ENCODE measurements at regions not wholly inside any gene's neighbourhood (a gene's known extent, or its start where the extent isn't known, plus 50 kb on each side); places are given as distances from the start of the nearest gene placed in this dataset.
"Not testable (repeated sequence)": the region's sequence is repeated elsewhere in the genome, so short reads cannot be mapped to it uniquely, and the experiment has no call there.

- no peak overlapping the region for H3K27ac Mint-ChIP-seq
- Histone ChIP-seq H3K27me3 (ENCODE audit: insufficient read depth, low read length) (no peaks in the 10 kb centered on the region), H4K8ac (replicated peaks; ENCODE audit: insufficient read length, low read depth, low read length) (no peak overlapping the region), H4K91ac (ENCODE audit: insufficient read length, low read depth, low read length) (no peak overlapping the region), H3K9me3 (ENCODE audit: control insufficient read depth, low read depth, low read length) (no peaks in the 10 kb centered on the region), H3K9ac (ENCODE audit: extremely low read depth, insufficient read length, low read length) (no peak overlapping the region), H2BK15ac (ENCODE audit: low read depth, low read length) (no peak overlapping the region), H3K79me1 (ENCODE audit: insufficient read depth, low read depth, low read length, poor library complexity, severe bottlenecking) (no peaks in the 10 kb centered on the region), H3K4ac (ENCODE audit: low read depth, low read length) (no peak overlapping the region), H2AFZ (ENCODE audit: low read length) (no peak overlapping the region), H2BK20ac (ENCODE audit: low read depth, low read length, poor library complexity, severe bottlenecking) (no peak overlapping the region), H3K23ac (ENCODE audit: insufficient read length, low read depth, low read length) (no peak overlapping the region), H3K4me2 (ENCODE audit: insufficient read depth, insufficient read length, low read length) (no peak overlapping the region), H2AK5ac (ENCODE audit: insufficient read length, low read length) (no peak overlapping the region), H3T11ph (ENCODE audit: low read length) (no peak overlapping the region), H3K56ac (ENCODE audit: insufficient read length, low read depth, low read length) (no peak overlapping the region), H4K20me1 (ENCODE audit: control insufficient read depth, insufficient read depth, insufficient read length) (no peaks in the 10 kb centered on the region), H2BK120ac (ENCODE audit: low read depth, low read length, poor library complexity, severe bottlenecking) (no peak overlapping the region), H2BK5ac (ENCODE audit: insufficient read length, low read length) (no peak overlapping the region), H2BK12ac (ENCODE audit: insufficient read length, low read depth, low read length) (no peak overlapping the region), H3K14ac (ENCODE audit: insufficient read depth, low read length) (no peak overlapping the region), H3K27ac (ENCODE audit: insufficient read length, low read depth, low read length) (no peak overlapping the region), H3K79me2 (ENCODE audit: insufficient read depth, low read length) (no peaks in the 10 kb centered on the region), H4K5ac (ENCODE audit: insufficient read length, low read depth, low read length) (no peak overlapping the region), H3K23me2 (ENCODE audit: insufficient read length, low read depth, low read length, poor library complexity, severe bottlenecking) (no peaks in the 10 kb centered on the region), H3K4me1 (ENCODE audit: insufficient read depth, low read length) (no peaks in the 10 kb centered on the region), H3K18ac (ENCODE audit: insufficient read length, low read depth, low read length) (no peak overlapping the region)
- no peak for DNase-seq
- H3K4me1 Mint-ChIP-seq = no peaks in the 10 kb centered on the region
- H3K9me3 Mint-ChIP-seq = peaks cover 13 to 17% of the 10 kb centered on the region in 2 experiments; a peak in 2 of 5 replicates
- no peaks in the 10 kb centered on the region; a peak in 2 of 7 replicates for H3K36me3 Mint-ChIP-seq (ENCODE audit: insufficient read depth in 1 of 3, low read depth in 3 of 3)
- no peak overlapping the region for H3K4me3 Mint-ChIP-seq
- H3K27me3 Mint-ChIP-seq (ENCODE audit: low read depth) = no peaks in the 10 kb centered on the region
- no peak for TF ChIP-seq CTCF (conservative IDR thresholded peaks at IDR 0.05)
Observed at GRCh38 chr9:111736714-111737113, 58.0 kb downstream of the SHOC1 start.

- H3K14ac ChIP-seq (ENCODE audit: insufficient read depth, low read length); H2BK5ac ChIP-seq (ENCODE audit: insufficient read length, low read length); H2BK20ac ChIP-seq (ENCODE audit: low read depth, low read length, poor library complexity, severe bottlenecking); H4K91ac ChIP-seq (ENCODE audit: insufficient read length, low read depth, low read length); H4K8ac ChIP-seq (replicated peaks; ENCODE audit: insufficient read length, low read depth, low read length); H3T11ph ChIP-seq (ENCODE audit: low read length); H3K4me2 ChIP-seq (ENCODE audit: insufficient read depth, insufficient read length, low read length); H3K23me2 ChIP-seq (ENCODE audit: insufficient read length, low read depth, low read length, poor library complexity, severe bottlenecking); H2AFZ ChIP-seq (ENCODE audit: low read length); H3K27me3 ChIP-seq (ENCODE audit: insufficient read depth, low read length); DNase-seq; H3K27ac Mint-ChIP-seq; H2AK5ac ChIP-seq (ENCODE audit: insufficient read length, low read length); H3K4me1 ChIP-seq (ENCODE audit: insufficient read depth, low read length); H2BK15ac ChIP-seq (ENCODE audit: low read depth, low read length); H3K27me3 Mint-ChIP-seq (ENCODE audit: low read depth); H3K4me3 Mint-ChIP-seq; H3K56ac ChIP-seq (ENCODE audit: insufficient read length, low read depth, low read length); H3K18ac ChIP-seq (ENCODE audit: insufficient read length, low read depth, low read length); H3K27ac ChIP-seq (ENCODE audit: insufficient read length, low read depth, low read length); H3K23ac ChIP-seq (ENCODE audit: insufficient read length, low read depth, low read length); H3K36me3 Mint-ChIP-seq (ENCODE audit: insufficient read depth in 1 of 3, low read depth in 3 of 3); H4K20me1 ChIP-seq (ENCODE audit: control insufficient read depth, insufficient read depth, insufficient read length); H3K79me2 ChIP-seq (ENCODE audit: insufficient read depth, low read length); H2BK120ac ChIP-seq (ENCODE audit: low read depth, low read length, poor library complexity, severe bottlenecking); H3K4me1 Mint-ChIP-seq; H3K9ac ChIP-seq (ENCODE audit: extremely low read depth, insufficient read length, low read length); H3K79me1 ChIP-seq (ENCODE audit: insufficient read depth, low read depth, low read length, poor library complexity, severe bottlenecking); H4K5ac ChIP-seq (ENCODE audit: insufficient read length, low read depth, low read length); H2BK12ac ChIP-seq (ENCODE audit: insufficient read length, low read depth, low read length); H3K9me3 ChIP-seq (ENCODE audit: control insufficient read depth, low read depth, low read length); H3K4ac ChIP-seq (ENCODE audit: low read depth, low read length): not testable (repeated sequence)
- H3K9me3 Mint-ChIP-seq = peaks cover 13 to 17% of the 10 kb centered on the region in 2 experiments; a peak in 3 of 5 replicates
- WGBS (ENCODE audit: extremely low coverage, insufficient read length, low lambda C conversion rate) = no CpG with 5 or more reads among the region's 2 CpGs
Observed at GRCh38 chr9:111735344-111735743, 59.4 kb downstream of the SHOC1 start.

Measured in H9 (cell line).